ENCODE measurements at regions not wholly inside any gene's neighbourhood (a gene's known extent, or its start where the extent isn't known, plus 50 kb on each side); places are given as distances from the start of the nearest gene placed in this dataset.
"Not testable (repeated sequence)": the region's sequence is repeated elsewhere in the genome, so short reads cannot be mapped to it uniquely, and the experiment has no call there.

GRCh38 chr11:82404981-82405380 is 328.7 kb downstream of the FAM181B start:
- Histone ChIP-seq H3K36me3 (replicated peaks) (no peaks in the 10 kb centered on the region), H3K4me3 (ENCODE audit: low read depth, low read length) (no peak overlapping the region), H3K27ac (no peak overlapping the region), H3K27me3 (replicated peaks) (no peaks in the 10 kb centered on the region)
- no peak for TF ChIP-seq CTCF (IDR thresholded peaks at IDR 0.05; ENCODE audit: low read depth, low read length, missing control alignments)
- in situ Hi-C loops (cut with HindIII; ENCODE audit: low pct_ligation_motif_present, low sequenced_read_pairs): no loop called here
- no peak for DNase-seq

DNA sequence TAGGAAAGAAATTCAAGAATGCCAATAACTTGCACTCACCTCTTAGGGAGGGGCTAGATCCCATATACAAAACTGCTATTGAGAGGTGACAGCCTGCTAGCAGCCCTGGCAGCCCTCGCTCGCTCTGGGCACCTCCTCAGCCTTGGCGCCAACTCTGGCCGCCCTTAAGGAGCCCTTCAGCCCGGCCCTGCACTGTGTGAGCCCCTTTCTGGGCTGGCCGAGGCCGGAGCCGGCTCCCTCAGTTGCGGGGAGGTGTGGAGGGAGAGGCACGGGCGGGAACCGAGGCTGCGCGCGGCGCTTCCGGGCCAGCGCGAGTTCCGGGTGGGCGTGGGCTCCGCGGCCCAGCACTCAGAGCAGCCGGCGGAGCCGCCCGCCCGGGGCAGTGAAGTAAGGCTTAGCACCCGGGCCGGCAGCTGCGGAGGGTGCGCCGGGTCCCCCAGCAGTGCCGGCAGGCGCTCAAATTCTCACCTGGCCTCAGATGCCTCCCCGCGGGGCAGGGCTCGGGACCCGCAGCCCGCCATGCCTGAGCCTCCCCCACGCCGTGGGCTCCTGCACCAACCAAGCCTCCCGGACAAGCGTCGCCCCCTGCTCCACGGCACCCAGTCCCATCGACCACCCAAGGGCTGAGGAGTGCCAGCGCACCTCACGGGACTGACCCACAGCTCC is 329.9 kb downstream of the FAM181B start:
- Histone ChIP-seq H3K36me3 (replicated peaks) (no peaks in the 10 kb centered on the region), H3K27ac (no peak overlapping the region), H3K4me3 (ENCODE audit: low read depth, low read length) (no peak overlapping the region), H3K27me3 (replicated peaks) (no peaks in the 10 kb centered on the region)
- in situ Hi-C loops (cut with HindIII; ENCODE audit: low pct_ligation_motif_present, low sequenced_read_pairs): no loop called here
- TF ChIP-seq CTCF (IDR thresholded peaks at IDR 0.05; ENCODE audit: low read depth, low read length, missing control alignments): no peak
- no peak for DNase-seq

DNA sequence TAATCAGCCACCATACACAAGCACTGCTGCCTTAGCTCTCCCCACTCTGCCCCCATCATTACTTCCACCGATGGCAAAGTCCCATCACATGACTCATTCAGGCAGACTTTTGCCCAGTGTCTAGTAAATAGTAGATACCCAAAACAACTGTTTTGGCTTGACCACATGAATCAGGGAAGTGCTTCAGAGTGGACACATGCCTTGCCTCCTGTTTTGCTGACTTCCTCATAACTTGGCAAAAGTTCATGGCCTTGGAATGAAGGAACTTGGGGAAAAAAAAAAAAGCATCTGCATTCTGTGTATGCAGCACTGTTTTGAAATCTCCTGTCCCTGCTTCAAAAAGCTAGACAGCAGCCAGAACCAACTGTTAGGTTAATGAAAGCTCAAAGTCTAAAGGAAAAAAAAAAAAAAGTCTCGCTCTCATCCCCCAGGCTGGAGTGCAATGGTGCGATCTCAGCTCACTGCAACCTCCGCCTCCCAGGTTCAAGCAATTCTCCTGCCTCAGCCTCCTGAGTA is 335.3 kb downstream of the FAM181B start:
- in situ Hi-C loops (cut with HindIII; ENCODE audit: low pct_ligation_motif_present, low sequenced_read_pairs): no loop called here
- Histone ChIP-seq H3K4me3 (ENCODE audit: low read depth, low read length) (no peak overlapping the region), H3K27me3 (replicated peaks) (no peaks in the 10 kb centered on the region), H3K36me3 (replicated peaks) (no peaks in the 10 kb centered on the region), H3K27ac (no peak overlapping the region)
- TF ChIP-seq CTCF (IDR thresholded peaks at IDR 0.05; ENCODE audit: low read depth, low read length, missing control alignments): no peak
- no peak for DNase-seq

GRCh38 chr11:82396639-82397038 is 337.0 kb downstream of the FAM181B start:
- H3K36me3 ChIP-seq (replicated peaks); H3K27ac ChIP-seq; H3K27me3 ChIP-seq (replicated peaks); H3K4me3 ChIP-seq (ENCODE audit: low read depth, low read length); DNase-seq; in situ Hi-C loops (cut with HindIII; ENCODE audit: low pct_ligation_motif_present, low sequenced_read_pairs): not testable (repeated sequence)

DNA sequence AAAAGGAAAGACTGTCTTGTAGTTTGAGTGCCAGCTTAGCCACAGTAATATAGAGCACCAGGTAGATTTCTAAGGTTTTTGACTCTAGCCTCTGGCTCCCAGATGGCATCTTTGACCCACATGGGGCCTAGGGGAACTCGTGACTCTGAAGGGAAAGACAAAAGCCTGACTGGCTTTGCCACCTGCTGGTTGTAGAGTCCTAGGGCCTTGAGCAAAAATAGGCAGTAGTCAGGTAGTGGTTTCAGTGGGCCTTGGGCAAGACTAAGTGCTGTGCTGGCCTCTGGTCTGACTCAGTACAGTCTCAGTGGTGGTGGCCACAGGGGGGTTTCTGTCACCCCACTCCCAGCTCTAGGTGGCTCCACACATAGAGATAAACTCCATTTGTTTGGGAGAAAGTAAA is 349.4 kb downstream of the FAM181B start:
- Histone ChIP-seq H3K27me3 (replicated peaks) (no peaks in the 10 kb centered on the region), H3K27ac (no peak overlapping the region), H3K4me3 (ENCODE audit: low read depth, low read length) (no peak overlapping the region), H3K36me3 (replicated peaks) (no peaks in the 10 kb centered on the region)
- DNase-seq: no peak
- no peak for TF ChIP-seq CTCF (IDR thresholded peaks at IDR 0.05; ENCODE audit: low read depth, low read length, missing control alignments)
- in situ Hi-C loops (cut with HindIII; ENCODE audit: low pct_ligation_motif_present, low sequenced_read_pairs): no loop called here

DNA sequence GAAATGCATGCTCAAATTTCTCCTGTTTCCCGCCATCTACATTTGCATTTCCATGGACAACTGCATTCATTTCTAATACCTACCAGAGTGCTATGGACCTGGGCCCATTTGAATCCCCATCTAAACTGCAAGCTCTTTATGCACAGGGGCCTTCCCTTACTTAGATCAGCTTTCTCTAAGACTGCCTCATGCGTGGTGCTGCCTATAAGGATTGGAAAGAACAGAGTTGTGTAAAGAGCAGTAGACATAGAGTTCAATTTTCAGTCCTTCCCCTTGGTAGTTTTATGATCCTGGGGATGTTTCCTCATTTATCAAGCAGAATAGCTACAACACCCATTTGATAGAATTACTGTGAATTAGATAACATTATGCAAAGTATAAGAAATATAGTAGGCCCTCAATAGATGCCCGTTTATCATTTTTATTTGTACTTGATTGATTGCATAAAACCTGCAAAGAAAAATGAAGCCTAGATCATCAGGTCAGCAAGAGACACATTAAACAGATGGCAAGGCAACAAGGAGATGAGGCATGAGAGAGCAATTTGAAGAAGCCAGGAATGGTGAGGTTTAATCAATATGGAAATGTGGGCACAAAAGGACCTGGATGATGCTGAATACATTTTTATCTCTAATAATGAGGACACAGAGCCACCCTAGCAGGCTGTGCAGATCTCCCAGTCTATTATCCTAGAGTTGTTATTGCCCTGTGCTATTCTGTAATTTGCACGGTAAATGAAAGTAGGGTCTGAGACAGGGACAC is 359.7 kb downstream of the FAM181B start:
- in situ Hi-C loops (cut with HindIII; ENCODE audit: low pct_ligation_motif_present, low sequenced_read_pairs): no loop called here
- no peak for TF ChIP-seq CTCF (IDR thresholded peaks at IDR 0.05; ENCODE audit: low read depth, low read length, missing control alignments)
- Histone ChIP-seq H3K36me3 (replicated peaks) (no peaks in the 10 kb centered on the region), H3K27me3 (replicated peaks) (no peaks in the 10 kb centered on the region), H3K4me3 (ENCODE audit: low read depth, low read length) (no peak overlapping the region), H3K27ac (no peak overlapping the region)
- no peak for DNase-seq

Data from brain microvascular endothelial cell (primary cell).